CD4-positive, alpha-beta T cell treated with Interleukin-21 for 1 hour (primary cell): ENCODE measurements at regions not wholly inside any gene's neighbourhood (a gene's known extent, or its start where the extent isn't known, plus 50 kb on each side); places are given as distances from the start of the nearest gene placed in this dataset.

Experiments used
- DNase-seq: peaks from one replicate; pipeline ENCODE4 v3.0.0-alpha.2; 2020

- no peak for DNase-seq
Measured at GRCh38 chr15:38648121-38648843, 83.7 kb upstream of the RASGRP1 start.

- DNase-seq, result no peak
Measured at GRCh38 chr15:38650384-38650783, 85.8 kb upstream of the RASGRP1 start.

- DNase-seq, result no peak
Measured at GRCh38 chr15:38650936-38651327, 86.3 kb upstream of the RASGRP1 start.

- peak; percentile 74 for DNase-seq
Measured at GRCh38 chr15:38651328-38652038, 86.9 kb upstream of the RASGRP1 start.

GRCh38 chr15:38652183-38652794, 87.7 kb upstream of the RASGRP1 start:
- DNase-seq, result no peak

GRCh38 chr15:38652998-38653397, 88.4 kb upstream of the RASGRP1 start:
- peak; percentile 89 for DNase-seq

GRCh38 chr15:38658431-38658830, 93.8 kb upstream of the RASGRP1 start:
- no peak for DNase-seq

GRCh38 chr15:38660738-38661137, 96.1 kb upstream of the RASGRP1 start:
- DNase-seq, result peak; percentile 36

- no peak for DNase-seq
Measured at GRCh38 chr15:38662033-38662802, 97.6 kb upstream of the RASGRP1 start.

- DNase-seq, result no peak
Measured at GRCh38 chr15:38662805-38663204, 98.2 kb upstream of the RASGRP1 start.

GRCh38 chr15:38665586-38666305, 101.1 kb upstream of the RASGRP1 start:
- no peak for DNase-seq

GRCh38 chr15:38666865-38667510, 102.4 kb upstream of the RASGRP1 start:
- no peak for DNase-seq

- no peak for DNase-seq
Measured at GRCh38 chr15:38667890-38668850, 103.6 kb upstream of the RASGRP1 start.

- DNase-seq, result no peak
Measured at GRCh38 chr15:38668898-38669391, 104.3 kb upstream of the RASGRP1 start.

GRCh38 chr15:38670128-38671005, 105.8 kb upstream of the RASGRP1 start:
- DNase-seq, result peak; percentile 88

- DNase-seq, result no peak
Measured at GRCh38 chr15:38671006-38671387, 106.4 kb upstream of the RASGRP1 start.

- peak; percentile 84 for DNase-seq
Measured at GRCh38 chr15:38671675-38672254, 107.2 kb upstream of the RASGRP1 start.

- no peak for DNase-seq
Measured at GRCh38 chr15:38672273-38672672, 107.7 kb upstream of the RASGRP1 start.
